Astrocyte of the spinal cord (primary cell): ENCODE measurements at regions not wholly inside any gene's neighbourhood (a gene's known extent, or its start where the extent isn't known, plus 50 kb on each side); places are given as distances from the start of the nearest gene placed in this dataset.

Source experiments
- DNase-seq: peaks from one replicate; pipeline ENCODE4 v3.0.0; 2011; ENCODE audit warnings: low read depth, low spot score
- H3K4me3 ChIP-seq: 2 replicates; pipeline ENCODE4 v1.5.1; 2011; ENCODE audit warnings: low read depth, mild to moderate bottlenecking, low read length, moderate library complexity
- in situ Hi-C: cut with HindIII; loops from 2 replicates; pipeline ENCODE4 v1.10.0; 2017; ENCODE audit warnings: low sequenced_read_pairs
- TF ChIP-seq, protein P1 (sequence below): IDR thresholded peaks from 2 replicates; pipeline ENCODE4 v1.5.1; 2012; ENCODE audit warnings: low read depth, mild to moderate bottlenecking, low read length, inconsistent platforms

DNA sequence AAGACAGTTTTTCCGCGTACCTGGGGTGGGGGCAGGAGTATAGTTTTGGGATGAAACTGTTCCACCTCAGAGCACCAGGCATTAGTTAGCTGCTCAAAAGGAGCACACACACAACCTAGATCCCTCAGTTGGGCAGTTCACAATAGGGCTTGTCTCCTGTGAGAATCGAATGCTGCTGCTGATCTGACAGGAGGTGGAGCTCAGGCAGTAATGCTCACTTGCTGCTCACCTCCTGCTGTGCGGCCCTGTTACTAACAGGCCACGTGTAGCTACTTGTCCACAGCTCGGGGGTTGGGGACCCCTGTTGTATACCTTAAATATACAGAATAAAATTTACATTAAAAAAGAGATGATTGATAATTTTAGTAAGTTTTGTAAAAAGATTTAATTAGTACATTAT, 191.5 kb downstream of the SLC7A11 start:
- no peak overlapping the region for H3K4me3 ChIP-seq
- DNase-seq, result peak; percentile 22
- TF ChIP-seq, protein P1, sequence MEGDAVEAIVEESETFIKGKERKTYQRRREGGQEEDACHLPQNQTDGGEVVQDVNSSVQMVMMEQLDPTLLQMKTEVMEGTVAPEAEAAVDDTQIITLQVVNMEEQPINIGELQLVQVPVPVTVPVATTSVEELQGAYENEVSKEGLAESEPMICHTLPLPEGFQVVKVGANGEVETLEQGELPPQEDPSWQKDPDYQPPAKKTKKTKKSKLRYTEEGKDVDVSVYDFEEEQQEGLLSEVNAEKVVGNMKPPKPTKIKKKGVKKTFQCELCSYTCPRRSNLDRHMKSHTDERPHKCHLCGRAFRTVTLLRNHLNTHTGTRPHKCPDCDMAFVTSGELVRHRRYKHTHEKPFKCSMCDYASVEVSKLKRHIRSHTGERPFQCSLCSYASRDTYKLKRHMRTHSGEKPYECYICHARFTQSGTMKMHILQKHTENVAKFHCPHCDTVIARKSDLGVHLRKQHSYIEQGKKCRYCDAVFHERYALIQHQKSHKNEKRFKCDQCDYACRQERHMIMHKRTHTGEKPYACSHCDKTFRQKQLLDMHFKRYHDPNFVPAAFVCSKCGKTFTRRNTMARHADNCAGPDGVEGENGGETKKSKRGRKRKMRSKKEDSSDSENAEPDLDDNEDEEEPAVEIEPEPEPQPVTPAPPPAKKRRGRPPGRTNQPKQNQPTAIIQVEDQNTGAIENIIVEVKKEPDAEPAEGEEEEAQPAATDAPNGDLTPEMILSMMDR, result no peak
- in situ Hi-C loops, result no loop called here

DNA sequence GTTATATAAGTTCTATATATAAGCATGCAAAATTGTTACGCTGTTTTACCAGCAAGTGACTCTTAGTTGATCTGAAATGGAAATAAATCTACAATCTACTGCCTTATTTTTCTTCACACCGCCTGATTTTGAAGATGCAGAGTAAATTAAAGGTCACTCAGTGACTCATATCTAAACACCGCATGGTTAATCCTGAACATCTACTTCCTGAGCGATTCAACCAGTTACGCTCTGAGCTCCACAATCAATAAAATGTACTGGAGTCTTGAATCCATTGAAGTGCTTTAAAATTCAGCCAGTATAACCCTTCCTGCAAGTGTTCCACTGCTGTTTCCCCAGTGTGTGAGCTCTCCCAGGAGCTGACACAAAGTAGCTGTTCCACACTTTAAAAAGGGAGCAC, 192.8 kb downstream of the SLC7A11 start:
- TF ChIP-seq, protein P1, result no peak
- peak; percentile 33 for DNase-seq
- in situ Hi-C loops, result no loop called here
- no peak overlapping the region for H3K4me3 ChIP-seq

DNA sequence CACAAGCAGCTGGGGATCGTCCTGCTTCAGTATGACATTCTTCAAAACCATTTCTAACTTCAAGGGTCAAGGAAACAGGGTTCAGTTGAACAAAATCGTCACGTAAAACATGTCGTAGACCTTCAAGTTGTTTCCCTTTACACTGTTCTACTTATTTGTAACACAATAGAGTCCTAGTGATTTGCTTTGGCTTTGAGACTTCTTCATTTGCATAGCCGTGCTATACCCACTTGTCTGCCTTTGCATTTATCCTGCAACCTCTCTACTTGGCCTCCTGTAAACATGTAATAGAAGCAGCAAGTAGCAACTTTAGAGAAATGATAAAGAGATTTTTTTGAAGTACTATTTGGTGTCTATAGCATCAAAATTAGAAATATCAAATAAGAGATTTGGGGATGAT, 194.9 kb downstream of the SLC7A11 start:
- in situ Hi-C loops, result no loop called here
- no peak overlapping the region for H3K4me3 ChIP-seq
- TF ChIP-seq, protein P1, result no peak
- DNase-seq, result no peak

DNA sequence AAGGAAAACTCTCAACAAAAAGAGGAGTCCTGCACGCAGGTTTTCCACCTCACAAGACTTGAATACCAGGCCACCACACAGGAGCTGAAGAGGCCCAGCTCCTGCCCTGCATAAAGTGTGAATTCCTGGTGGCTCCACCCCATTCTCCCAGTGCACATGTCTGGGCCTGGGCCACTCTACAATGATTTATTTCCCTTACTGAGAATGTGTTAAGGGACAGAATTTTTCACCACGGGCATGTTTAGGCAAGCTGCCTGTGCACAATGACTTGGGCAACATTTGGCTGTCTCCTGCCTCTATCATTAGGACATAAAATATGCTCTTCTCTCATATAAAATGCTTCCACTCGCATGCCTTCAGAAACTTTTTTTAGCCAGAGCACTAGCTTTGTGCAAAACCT, 197.1 kb downstream of the SLC7A11 start:
- DNase-seq, result no peak
- TF ChIP-seq, protein P1, result no peak
- in situ Hi-C loops, result no loop called here
- no peak overlapping the region for H3K4me3 ChIP-seq

DNA sequence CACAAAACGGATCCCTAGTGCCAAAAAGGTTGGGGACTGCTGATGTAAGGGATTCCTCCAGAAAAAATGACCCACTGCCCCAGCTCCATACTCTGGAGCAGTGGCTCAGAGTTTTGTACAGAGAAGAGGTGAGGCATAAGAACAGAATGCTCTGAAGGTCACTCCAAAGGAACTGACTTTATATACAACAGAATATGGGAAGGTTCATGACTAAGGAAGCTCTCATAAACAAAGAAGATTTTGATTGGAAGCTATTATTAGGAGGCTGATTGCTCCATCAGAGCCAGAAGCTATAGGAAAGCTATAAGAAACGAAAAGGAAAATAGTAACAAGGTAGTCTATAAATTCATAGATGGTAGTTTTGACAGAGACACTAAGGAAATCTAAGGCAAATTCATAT, 203.1 kb downstream of the SLC7A11 start:
- in situ Hi-C loops, result no loop called here
- peak; percentile 35 for DNase-seq
- H3K4me3 ChIP-seq, result no peak overlapping the region
- TF ChIP-seq, protein P1, result no peak

DNA sequence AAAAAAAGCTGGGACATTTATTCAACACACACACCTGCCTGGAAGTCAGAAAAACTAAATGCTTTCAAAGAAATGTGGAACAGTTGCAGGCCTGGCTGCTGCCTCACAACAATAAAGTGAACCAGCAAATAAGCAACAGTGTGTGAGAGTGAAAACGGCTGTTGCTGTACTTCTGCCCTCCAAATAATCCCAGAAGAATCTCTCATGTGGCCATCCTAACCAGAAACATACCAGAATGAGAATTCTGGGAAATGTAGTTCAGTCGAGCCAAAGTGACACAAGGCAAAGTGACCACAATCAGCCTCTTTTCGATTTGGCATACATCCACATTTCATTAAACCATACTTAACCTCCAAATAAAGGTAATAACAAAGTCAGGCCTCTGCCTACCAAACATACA, 204.5 kb downstream of the SLC7A11 start:
- peak; percentile 22 for DNase-seq
- TF ChIP-seq, protein P1, result no peak
- in situ Hi-C loops, result no loop called here
- H3K4me3 ChIP-seq, result no peak overlapping the region

DNA sequence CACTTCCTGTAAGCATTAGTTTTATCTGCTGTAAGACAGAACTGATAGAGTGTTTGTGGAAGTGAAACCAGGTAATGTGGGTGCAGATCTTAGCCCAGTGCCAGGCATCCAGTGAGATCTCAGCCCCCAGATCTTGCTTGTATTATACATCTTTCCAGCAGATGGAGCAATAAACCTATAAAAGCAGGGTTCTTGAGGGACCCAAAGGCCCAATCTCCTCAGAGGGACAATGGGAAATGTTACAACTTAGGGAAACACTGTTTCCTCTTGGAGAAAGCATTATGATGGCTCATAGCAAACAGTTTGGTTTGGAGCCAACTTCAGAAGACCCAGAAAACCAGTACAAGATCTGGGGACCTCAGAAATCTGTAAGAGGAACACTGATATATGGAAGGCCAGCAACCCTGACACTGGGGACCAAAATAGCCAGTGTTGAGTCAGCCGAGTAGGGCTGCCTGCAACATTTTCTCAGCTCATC, 206.3 kb downstream of the SLC7A11 start:
- peak; percentile 67 for DNase-seq
- TF ChIP-seq, protein P1, result peak; percentile 64
- in situ Hi-C loops, result no loop called here
- no peak overlapping the region for H3K4me3 ChIP-seq
